DMS153 (cell line): ENCODE measurements at regions not wholly inside any gene's neighbourhood (a gene's known extent, or its start where the extent isn't known, plus 50 kb on each side); places are given as distances from the start of the nearest gene placed in this dataset.

Source experiments
- DNase-seq: peaks from one replicate; lab custom pipeline; 2025; lab: John Stamatoyannopoulos, UW

GRCh38 chr9:69955536-69956355 lies 87.9 kb upstream of the MAMDC2 start:
- DNase-seq: no peak

- DNase-seq: no peak
These were observed 81.8 kb upstream of the MAMDC2 start for GRCh38 chr9:69961843-69962242.

- DNase-seq: no peak
These were observed 79.8 kb upstream of the MAMDC2 start for GRCh38 chr9:69963803-69964202.

- DNase-seq: no peak
These were observed 79.2 kb upstream of the MAMDC2 start for GRCh38 chr9:69964446-69964845.

GRCh38 chr9:69965416-69966145 lies 78.1 kb upstream of the MAMDC2 start:
- no peak for DNase-seq

GRCh38 chr9:69967344-69967743 lies 76.3 kb upstream of the MAMDC2 start:
- DNase-seq: no peak

GRCh38 chr9:69970001-69970533 lies 73.6 kb upstream of the MAMDC2 start:
- no peak for DNase-seq

- peak; percentile 54 for DNase-seq
These were observed 71.8 kb upstream of the MAMDC2 start for GRCh38 chr9:69971643-69972449.

GRCh38 chr9:69975681-69976080 lies 68.0 kb upstream of the MAMDC2 start:
- no peak for DNase-seq

GRCh38 chr9:69976152-69976551 lies 67.5 kb upstream of the MAMDC2 start:
- no peak for DNase-seq

- DNase-seq: no peak
These were observed 63.6 kb upstream of the MAMDC2 start for GRCh38 chr9:69980041-69980440.

GRCh38 chr9:69980591-69980990 lies 63.1 kb upstream of the MAMDC2 start:
- no peak for DNase-seq

- DNase-seq: peak; percentile 48
These were observed 61.8 kb upstream of the MAMDC2 start for GRCh38 chr9:69981686-69982445.

GRCh38 chr9:69984831-69985230 lies 58.8 kb upstream of the MAMDC2 start:
- no peak for DNase-seq

- DNase-seq: no peak
These were observed 57.7 kb upstream of the MAMDC2 start for GRCh38 chr9:69985971-69986370.

GRCh38 chr9:69986970-69987369 lies 56.7 kb upstream of the MAMDC2 start:
- no peak for DNase-seq

- no peak for DNase-seq
These were observed 56.2 kb upstream of the MAMDC2 start for GRCh38 chr9:69987457-69987856.

GRCh38 chr9:69993110-69993509 lies 50.5 kb upstream of the MAMDC2 start:
- DNase-seq: no peak
